Body of pancreas (tissue), 4 donors: ENCODE measurements at regions not wholly inside any gene's neighbourhood (a gene's known extent, or its start where the extent isn't known, plus 50 kb on each side); places are given as distances from the start of the nearest gene placed in this dataset.
"Not testable (repeated sequence)": the region's sequence is repeated elsewhere in the genome, so short reads cannot be mapped to it uniquely, and the experiment has no call there.

Experiments
- POLR2A ChIP-seq, 3 donors: fragments of 450-650 bp; IDR thresholded peaks; one replicate each; pipeline ENCODE4 v1.6.1; 2016; ENCODE audit warnings: antibody characterized with exemption in 3 of 3, mild to moderate bottlenecking in 2 of 3
- TF ChIP-seq, protein P1 (sequence below), 7 experiments: fragments of 450-650 bp in 4 of 7; fragments of 200-600 bp in 3 of 7; sonication (generic) in 3 of 7; IDR thresholded peaks; one replicate each; pipeline ENCODE4 v1.5.1; 2016 to 2019; ENCODE audit warnings: antibody characterized with exemption in 7 of 7

DNA sequence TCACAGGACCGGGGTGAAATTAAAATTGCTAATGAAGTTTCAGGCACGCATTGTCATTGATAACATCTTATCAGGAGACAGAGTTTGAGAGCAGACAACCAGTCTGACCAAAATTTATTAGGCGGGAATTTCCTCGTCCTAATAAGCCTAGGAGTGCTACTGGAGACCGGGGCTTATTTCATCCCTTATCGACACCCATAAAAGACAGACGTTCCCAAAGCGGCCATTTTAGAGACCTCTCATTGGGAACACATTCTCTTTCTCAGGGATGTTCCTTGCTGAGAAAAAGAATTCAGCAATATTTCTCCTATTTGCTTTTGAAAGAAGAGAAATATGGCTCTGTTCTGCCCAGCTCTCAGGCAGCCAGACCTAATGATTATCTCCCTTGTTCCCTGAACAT is 107.7 kb upstream of the DNAH14 start:
- TF ChIP-seq, protein P1, sequence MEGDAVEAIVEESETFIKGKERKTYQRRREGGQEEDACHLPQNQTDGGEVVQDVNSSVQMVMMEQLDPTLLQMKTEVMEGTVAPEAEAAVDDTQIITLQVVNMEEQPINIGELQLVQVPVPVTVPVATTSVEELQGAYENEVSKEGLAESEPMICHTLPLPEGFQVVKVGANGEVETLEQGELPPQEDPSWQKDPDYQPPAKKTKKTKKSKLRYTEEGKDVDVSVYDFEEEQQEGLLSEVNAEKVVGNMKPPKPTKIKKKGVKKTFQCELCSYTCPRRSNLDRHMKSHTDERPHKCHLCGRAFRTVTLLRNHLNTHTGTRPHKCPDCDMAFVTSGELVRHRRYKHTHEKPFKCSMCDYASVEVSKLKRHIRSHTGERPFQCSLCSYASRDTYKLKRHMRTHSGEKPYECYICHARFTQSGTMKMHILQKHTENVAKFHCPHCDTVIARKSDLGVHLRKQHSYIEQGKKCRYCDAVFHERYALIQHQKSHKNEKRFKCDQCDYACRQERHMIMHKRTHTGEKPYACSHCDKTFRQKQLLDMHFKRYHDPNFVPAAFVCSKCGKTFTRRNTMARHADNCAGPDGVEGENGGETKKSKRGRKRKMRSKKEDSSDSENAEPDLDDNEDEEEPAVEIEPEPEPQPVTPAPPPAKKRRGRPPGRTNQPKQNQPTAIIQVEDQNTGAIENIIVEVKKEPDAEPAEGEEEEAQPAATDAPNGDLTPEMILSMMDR (IDR thresholded peaks at IDR 0.05): not testable (repeated sequence)
- TF ChIP-seq POLR2A (IDR thresholded peaks at IDR 0.05): not testable (repeated sequence)
